Fibroblast of pulmonary artery (primary cell): ENCODE measurements at regions not wholly inside any gene's neighbourhood (a gene's known extent, or its start where the extent isn't known, plus 50 kb on each side); places are given as distances from the start of the nearest gene placed in this dataset.
A peak's percentile ranks its signal among the peaks of the same experiment; 100 is the strongest.

Experiments
- DNase-seq: peaks from one replicate; pipeline ENCODE4 v3.0.0-alpha.2; 2010; ENCODE audit warnings: low read depth
- H3K4me3 ChIP-seq: replicated peaks from 2 replicates; pipeline ENCODE4 v1.5.1; 2011; ENCODE audit warnings: low read depth, mild to moderate bottlenecking, control low read depth, low read length, moderate library complexity
- CTCF ChIP-seq: IDR thresholded peaks from 2 replicates; pipeline ENCODE4 v1.5.1; 2011; ENCODE audit warnings: mild to moderate bottlenecking, control low read depth, low read length, inconsistent platforms; ENCODE audit errors: missing control alignments

GRCh38 chrX:42686296-42686695 lies 91.7 kb downstream of the PPP1R2C start:
- no peak overlapping the region for H3K4me3 ChIP-seq
- TF ChIP-seq CTCF: no peak
- DNase-seq: no peak

- no peak for TF ChIP-seq CTCF
Observed at GRCh38 chrX:42684065-42684464, 93.9 kb downstream of the PPP1R2C start.

GRCh38 chrX:42680666-42681065 lies 97.3 kb downstream of the PPP1R2C start:
- peak; percentile 71 for DNase-seq
- H3K4me3 ChIP-seq: no peak overlapping the region
- TF ChIP-seq CTCF: peak; percentile 15

More at GRCh38 chrX:42684065-42684464, 93.9 kb downstream of the PPP1R2C start:
- H3K4me3 ChIP-seq: no peak overlapping the region
- DNase-seq: no peak

GRCh38 chrX:42678133-42678532 lies 99.8 kb downstream of the PPP1R2C start:
- TF ChIP-seq CTCF: peak; percentile 36
- H3K4me3 ChIP-seq: no peak overlapping the region
- DNase-seq: peak; percentile 62

GRCh38 chrX:42673301-42673810 lies 104.6 kb downstream of the PPP1R2C start:
- TF ChIP-seq CTCF: no peak
- peak; percentile 23 for DNase-seq
- H3K4me3 ChIP-seq: no peak overlapping the region

- no peak for TF ChIP-seq CTCF
Observed at GRCh38 chrX:42664680-42665079, 113.3 kb downstream of the PPP1R2C start.

GRCh38 chrX:42628471-42628870 lies 149.5 kb downstream of the PPP1R2C start:
- H3K4me3 ChIP-seq: no peak overlapping the region
- no peak for DNase-seq
- no peak for TF ChIP-seq CTCF

More at GRCh38 chrX:42664680-42665079, 113.3 kb downstream of the PPP1R2C start:
- DNase-seq: no peak
- H3K4me3 ChIP-seq: no peak overlapping the region
